Activated T-cell treated with anti-CD3 and anti-CD28 coated beads, Interleukin-2, amount 50 U/mL, for 4 hours (primary cell): ENCODE measurements at regions not wholly inside any gene's neighbourhood (a gene's known extent, or its start where the extent isn't known, plus 50 kb on each side); places are given as distances from the start of the nearest gene placed in this dataset.
"Not testable (repeated sequence)": the region's sequence is repeated elsewhere in the genome, so short reads cannot be mapped to it uniquely, and the experiment has no call there.

Experiments
- ATAC-seq, 2 donors: fragments of 200-7000 bp; cut with Tn5 transposase; one replicate each; pipeline ENCODE4 v1.10.0; 2021
- DNase-seq: peaks from one replicate; pipeline ENCODE4 v3.0.0-alpha.2; 2020
- H3K27me3 Mint-ChIP-seq: one replicate; pipeline ENCODE4 v1.8.0; 2021; ENCODE audit warnings: low read depth, mixed read lengths
- H3K36me3 Mint-ChIP-seq: one replicate; pipeline ENCODE4 v1.8.0; 2022; ENCODE audit warnings: mixed read lengths; ENCODE audit not compliant: insufficient read depth
- H3K4me1 Mint-ChIP-seq: one replicate; pipeline ENCODE4 v1.8.0; 2021; ENCODE audit warnings: low read depth, mixed read lengths
- H3K4me3 Mint-ChIP-seq: one replicate; pipeline ENCODE4 v1.8.0; 2021; ENCODE audit warnings: mild to moderate bottlenecking, moderate library complexity, mixed read lengths
- H3K9me3 Mint-ChIP-seq: one replicate; pipeline ENCODE4 v1.8.0; 2021; ENCODE audit warnings: mixed read lengths

GRCh38 chr7:114789161-114789560, 132.7 kb upstream of the MDFIC start:
- ATAC-seq (no peak), DNase-seq (no peak)
- Mint-ChIP-seq H3K27me3 (peaks cover 7% of the 10 kb centered on the region), H3K9me3 (peaks cover 3% of the 10 kb centered on the region), H3K4me3 (no peak overlapping the region), H3K4me1 (peaks cover 31% of the 10 kb centered on the region), H3K36me3 (no peaks in the 10 kb centered on the region)

GRCh38 chr7:114789871-114790311, 132.0 kb upstream of the MDFIC start:
- Mint-ChIP-seq H3K36me3 (no peaks in the 10 kb centered on the region), H3K4me3 (no peak overlapping the region), H3K27me3 (peaks cover 7% of the 10 kb centered on the region), H3K4me1 (peaks cover 28% of the 10 kb centered on the region), H3K9me3 (peaks cover 3% of the 10 kb centered on the region)
- DNase-seq (no peak), ATAC-seq (no peak)

GRCh38 chr7:114790521-114790920, 131.4 kb upstream of the MDFIC start:
- no peak overlapping the region for H3K4me3 Mint-ChIP-seq
- ATAC-seq (no peak), DNase-seq (no peak)
- peaks cover 6% of the 10 kb centered on the region for H3K27me3 Mint-ChIP-seq
- H3K9me3 Mint-ChIP-seq = peaks cover 3% of the 10 kb centered on the region
- no peaks in the 10 kb centered on the region for H3K36me3 Mint-ChIP-seq
- peaks cover 26% of the 10 kb centered on the region for H3K4me1 Mint-ChIP-seq

GRCh38 chr7:114791771-114792170, 130.1 kb upstream of the MDFIC start:
- peaks cover 26% of the 10 kb centered on the region for H3K4me1 Mint-ChIP-seq
- peaks cover 6% of the 10 kb centered on the region for H3K27me3 Mint-ChIP-seq
- DNase-seq (no peak), ATAC-seq (no peak)
- H3K9me3 Mint-ChIP-seq = peaks cover 3% of the 10 kb centered on the region
- no peaks in the 10 kb centered on the region for H3K36me3 Mint-ChIP-seq
- no peak overlapping the region for H3K4me3 Mint-ChIP-seq

- Mint-ChIP-seq H3K4me1 (peaks cover 26% of the 10 kb centered on the region), H3K9me3 (peaks cover 3% of the 10 kb centered on the region), H3K4me3 (no peak overlapping the region), H3K27me3 (peaks cover 6% of the 10 kb centered on the region), H3K36me3 (no peaks in the 10 kb centered on the region)
- no peak for DNase-seq
- peak; percentile 71 to 74 for ATAC-seq
Measured at GRCh38 chr7:114793155-114793845, 128.6 kb upstream of the MDFIC start.

GRCh38 chr7:114795475-114795874, 126.4 kb upstream of the MDFIC start:
- H3K4me3 Mint-ChIP-seq = no peak overlapping the region
- no peak for DNase-seq
- no peaks in the 10 kb centered on the region for H3K36me3 Mint-ChIP-seq
- ATAC-seq = no peak
- peaks cover 35% of the 10 kb centered on the region for H3K4me1 Mint-ChIP-seq
- H3K9me3 Mint-ChIP-seq = no peaks in the 10 kb centered on the region
- H3K27me3 Mint-ChIP-seq = peaks cover 4% of the 10 kb centered on the region

- Mint-ChIP-seq H3K4me3 (no peak overlapping the region), H3K9me3 (no peaks in the 10 kb centered on the region), H3K27me3 (no peaks in the 10 kb centered on the region), H3K4me1 (peaks cover 32% of the 10 kb centered on the region), H3K36me3 (no peaks in the 10 kb centered on the region)
- ATAC-seq (peak; percentile 66 to 71), DNase-seq (no peak)
Measured at GRCh38 chr7:114799628-114800028, 122.3 kb upstream of the MDFIC start.

GRCh38 chr7:114802632-114803031, 119.3 kb upstream of the MDFIC start:
- ATAC-seq = peak; percentile 74 to 75
- Mint-ChIP-seq H3K9me3 (no peaks in the 10 kb centered on the region), H3K36me3 (no peaks in the 10 kb centered on the region), H3K27me3 (no peaks in the 10 kb centered on the region), H3K4me3 (peak overlapping the region; percentile 35), H3K4me1 (peaks cover 30% of the 10 kb centered on the region)
- DNase-seq = no peak

GRCh38 chr7:114806590-114807162, 115.2 kb upstream of the MDFIC start:
- no peaks in the 10 kb centered on the region for H3K36me3 Mint-ChIP-seq
- no peaks in the 10 kb centered on the region for H3K27me3 Mint-ChIP-seq
- no peak overlapping the region for H3K4me3 Mint-ChIP-seq
- H3K9me3 Mint-ChIP-seq = no peaks in the 10 kb centered on the region
- ATAC-seq (no peak), DNase-seq (no peak)
- H3K4me1 Mint-ChIP-seq = peaks cover 12% of the 10 kb centered on the region

GRCh38 chr7:114812570-114812969, 109.3 kb upstream of the MDFIC start:
- no peaks in the 10 kb centered on the region for H3K36me3 Mint-ChIP-seq
- H3K4me1 Mint-ChIP-seq = peaks cover 21% of the 10 kb centered on the region
- peaks cover 7% of the 10 kb centered on the region for H3K9me3 Mint-ChIP-seq
- ATAC-seq (no peak), DNase-seq (no peak)
- H3K4me3 Mint-ChIP-seq = no peak overlapping the region
- no peaks in the 10 kb centered on the region for H3K27me3 Mint-ChIP-seq

- Mint-ChIP-seq H3K4me1 (peaks cover 22% of the 10 kb centered on the region), H3K27me3 (no peaks in the 10 kb centered on the region), H3K4me3 (no peak overlapping the region), H3K36me3 (no peaks in the 10 kb centered on the region), H3K9me3 (peaks cover 7% of the 10 kb centered on the region)
- DNase-seq (no peak), ATAC-seq (no peak)
Measured at GRCh38 chr7:114813624-114814023, 108.3 kb upstream of the MDFIC start.

GRCh38 chr7:114817036-114817435, 104.9 kb upstream of the MDFIC start:
- not testable (repeated sequence) for H3K4me3 Mint-ChIP-seq, H3K36me3 Mint-ChIP-seq, ATAC-seq, H3K9me3 Mint-ChIP-seq, DNase-seq, H3K27me3 Mint-ChIP-seq
- H3K4me1 Mint-ChIP-seq = peaks cover 30% of the 10 kb centered on the region

GRCh38 chr7:114818501-114818900, 103.4 kb upstream of the MDFIC start:
- H3K9me3 Mint-ChIP-seq = peaks cover 7% of the 10 kb centered on the region

GRCh38 chr7:114819616-114820362, 102.1 kb upstream of the MDFIC start:
- H3K36me3 Mint-ChIP-seq = no peaks in the 10 kb centered on the region
- DNase-seq (no peak), ATAC-seq (no peak)
- peaks cover 7% of the 10 kb centered on the region for H3K9me3 Mint-ChIP-seq
- no peaks in the 10 kb centered on the region for H3K27me3 Mint-ChIP-seq
- peaks cover 13% of the 10 kb centered on the region for H3K4me1 Mint-ChIP-seq
- H3K4me3 Mint-ChIP-seq = no peak overlapping the region

More at GRCh38 chr7:114818501-114818900, 103.4 kb upstream of the MDFIC start:
- no peak for DNase-seq
- peak; percentile 95 to 99 for ATAC-seq
- Mint-ChIP-seq H3K27me3 (no peaks in the 10 kb centered on the region), H3K4me3 (no peak overlapping the region), H3K36me3 (no peaks in the 10 kb centered on the region), H3K4me1 (peaks cover 22% of the 10 kb centered on the region)
